GM12892 (cell line): ENCODE measurements at regions not wholly inside any gene's neighbourhood (a gene's known extent, or its start where the extent isn't known, plus 50 kb on each side); places are given as distances from the start of the nearest gene placed in this dataset.

Source experiments
- DNase-seq: peaks from one replicate; pipeline ENCODE4 v3.0.0; 2011; ENCODE audit not compliant: insufficient read length
- FAIRE-seq: peaks from 2 replicates; lab custom pipeline; 2011; peaks lifted over from hg19 to GRCh38; lab: Jason Lieb, UNC
- POLR2A ChIP-seq: IDR thresholded peaks from 2 replicates; pipeline ENCODE4 v1.6.1; 2011; ENCODE audit warnings: low read depth, low read length, control low read depth
- POLR2AphosphoS5 ChIP-seq: IDR thresholded peaks from 2 replicates; pipeline ENCODE4 v1.6.1; 2011; ENCODE audit warnings: low read depth, low read length, control low read depth
- TAF1 ChIP-seq: IDR thresholded peaks from 2 replicates; pipeline ENCODE4 v1.6.1; 2011; ENCODE audit warnings: low read depth, mild to moderate bottlenecking, control low read depth, low read length, borderline replicate concordance

DNA sequence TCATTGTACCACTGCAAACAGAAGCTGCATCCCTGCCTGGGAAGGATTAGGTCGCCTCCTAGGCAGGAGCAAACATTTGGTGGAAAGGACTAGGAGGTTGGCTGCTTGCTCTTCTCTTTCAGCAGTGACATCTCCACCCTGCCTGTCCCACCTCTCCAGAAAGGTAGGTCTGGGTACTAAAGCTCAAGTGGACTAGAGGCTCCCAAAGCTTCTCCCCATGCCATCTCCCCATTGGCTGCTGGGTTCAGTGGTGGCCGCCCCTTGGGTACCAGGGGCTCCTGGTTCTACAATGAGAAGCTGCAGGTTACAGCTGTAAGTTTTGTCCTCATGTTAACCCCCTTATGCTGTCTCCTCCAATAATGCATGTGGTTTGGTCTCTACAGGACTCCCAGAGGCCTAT is 180.7 kb upstream of the MKI67 start:
- TF ChIP-seq POLR2AphosphoS5 (no peak), POLR2A (no peak), TAF1 (no peak)
- DNase-seq (no peak), FAIRE-seq (no peak)

DNA sequence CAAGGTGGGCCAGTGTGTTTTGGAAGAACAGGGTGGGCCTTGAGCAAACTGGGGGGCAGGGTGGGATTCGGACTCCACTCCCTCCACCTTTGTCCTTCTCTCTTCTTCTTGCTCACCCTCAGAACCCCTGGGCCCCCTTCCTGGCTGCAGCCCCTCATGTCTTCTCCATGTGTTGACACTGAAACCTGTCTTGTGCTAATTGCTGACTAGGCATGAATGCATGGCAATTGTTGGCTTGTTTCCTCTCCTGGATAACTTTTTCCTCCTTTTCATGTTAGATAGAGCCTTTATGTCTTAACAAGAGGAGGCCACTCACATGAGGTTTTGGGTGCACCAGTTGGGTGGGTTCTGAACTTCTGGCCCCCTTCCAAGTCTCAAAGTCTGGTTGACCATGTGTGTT is 181.6 kb upstream of the MKI67 start:
- no peak for FAIRE-seq
- no peak for DNase-seq
- TF ChIP-seq POLR2A (no peak), TAF1 (no peak), POLR2AphosphoS5 (no peak)

DNA sequence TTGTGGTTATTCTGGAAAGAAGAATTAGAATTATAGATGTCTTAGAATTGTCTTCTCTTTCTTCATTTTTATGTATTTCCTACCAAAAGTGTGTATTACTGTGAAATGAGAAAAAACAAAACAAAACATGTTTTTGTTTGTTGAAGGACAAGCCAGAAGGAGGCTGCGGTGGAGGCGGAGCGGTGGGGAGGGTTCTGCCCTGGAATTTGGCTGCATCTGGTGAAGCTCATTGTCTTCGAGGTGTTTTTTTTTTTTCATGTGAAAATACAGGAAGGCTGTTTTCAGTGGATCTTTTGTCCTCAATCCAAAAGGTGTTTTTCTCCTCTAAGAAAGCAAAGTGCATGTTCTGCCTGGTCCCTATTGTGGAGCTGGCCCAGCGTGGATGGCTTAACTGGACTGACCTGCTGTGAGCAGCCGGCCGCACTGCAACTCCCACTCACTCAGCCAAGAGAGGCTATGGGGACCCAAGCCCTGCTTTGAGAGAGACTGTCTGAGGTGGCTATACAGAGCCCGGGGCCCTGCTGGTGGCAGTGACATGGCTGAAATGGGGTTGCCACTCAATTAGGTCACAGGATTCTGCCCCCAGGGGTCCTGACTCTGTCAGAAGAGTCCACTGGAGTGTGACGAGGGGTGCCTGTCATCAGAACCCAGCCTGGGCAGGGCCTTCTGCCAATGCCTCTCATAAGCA is 184.9 kb upstream of the MKI67 start:
- FAIRE-seq (no peak), DNase-seq (no peak)
- no peak for TF ChIP-seq POLR2A
- TF ChIP-seq TAF1, result no peak

DNA sequence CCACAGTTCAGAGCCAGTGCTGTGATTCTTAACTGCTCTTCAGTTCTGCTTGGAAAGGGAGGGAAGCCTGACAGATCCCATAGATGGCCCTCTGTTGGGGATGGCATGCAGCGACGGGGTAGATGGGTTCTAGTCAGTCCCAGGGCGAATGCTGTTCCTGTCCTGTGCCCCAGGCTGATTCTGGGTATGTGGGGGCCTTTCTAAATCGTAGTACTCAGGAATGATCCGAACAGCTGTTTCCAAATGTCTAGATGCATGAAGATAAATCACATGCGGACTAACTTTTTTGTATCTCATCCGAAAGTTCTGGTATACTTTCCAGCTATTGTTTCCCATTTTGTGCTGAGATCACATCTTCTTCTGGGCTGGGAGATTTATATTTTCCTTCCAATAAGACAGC is 186.0 kb upstream of the MKI67 start:
- no peak for TF ChIP-seq POLR2A
- no peak for TF ChIP-seq POLR2AphosphoS5
- no peak for TF ChIP-seq TAF1
- DNase-seq (no peak), FAIRE-seq (no peak)

DNA sequence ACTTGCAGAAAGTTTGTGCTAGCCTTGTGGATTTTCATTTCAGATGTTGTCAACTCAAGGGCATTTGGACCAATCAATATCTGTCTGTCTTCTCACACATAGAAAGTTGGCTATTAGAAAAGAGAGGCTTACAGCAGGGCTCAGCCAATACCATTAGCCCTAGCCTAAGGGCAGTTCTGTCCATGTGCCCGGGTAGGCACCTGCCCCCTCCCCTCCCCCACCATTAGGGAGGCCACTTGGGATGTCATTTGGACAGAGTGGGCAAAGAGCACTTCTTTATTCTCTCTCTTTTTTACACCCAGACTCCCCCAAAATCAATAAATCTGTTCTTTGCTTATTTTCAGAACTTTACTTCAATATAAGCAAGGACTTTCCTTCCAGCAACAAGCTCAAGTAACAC is 188.5 kb upstream of the MKI67 start:
- TF ChIP-seq TAF1 (no peak), POLR2A (no peak), POLR2AphosphoS5 (no peak)

DNA sequence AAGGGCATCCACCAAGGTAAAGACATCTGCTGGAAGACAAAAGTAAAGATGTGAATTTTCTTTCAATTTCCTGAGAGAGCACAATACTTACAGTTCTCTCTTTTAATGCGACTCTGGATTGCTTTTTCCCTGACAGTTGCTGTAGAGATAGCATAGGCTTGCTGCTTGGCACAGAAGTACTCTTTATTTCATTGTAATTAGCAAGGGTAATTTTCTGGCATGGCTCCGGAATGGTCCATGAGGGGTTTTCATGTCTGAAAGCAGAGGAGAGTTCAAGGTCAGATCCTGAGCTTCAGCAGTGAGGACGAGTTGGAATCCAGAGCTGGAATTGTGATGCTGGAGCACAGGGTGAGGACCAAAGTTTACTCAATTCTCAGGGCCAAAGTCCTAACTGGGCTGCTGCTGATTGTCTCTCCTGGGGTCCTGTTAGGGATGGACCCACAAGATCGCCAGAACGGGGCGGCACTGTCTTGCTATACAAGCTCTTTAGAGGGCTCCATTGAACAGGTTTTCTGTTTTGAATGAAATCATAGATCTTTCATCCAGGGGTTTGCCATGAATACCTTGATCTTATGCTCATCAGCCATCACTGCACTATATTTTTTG is 190.0 kb upstream of the MKI67 start:
- TF ChIP-seq POLR2A (no peak), TAF1 (no peak), POLR2AphosphoS5 (no peak)
- DNase-seq (no peak), FAIRE-seq (no peak)

More for the DNA sequence above, 188.5 kb upstream of the MKI67 start:
- DNase-seq (no peak), FAIRE-seq (no peak)

DNA sequence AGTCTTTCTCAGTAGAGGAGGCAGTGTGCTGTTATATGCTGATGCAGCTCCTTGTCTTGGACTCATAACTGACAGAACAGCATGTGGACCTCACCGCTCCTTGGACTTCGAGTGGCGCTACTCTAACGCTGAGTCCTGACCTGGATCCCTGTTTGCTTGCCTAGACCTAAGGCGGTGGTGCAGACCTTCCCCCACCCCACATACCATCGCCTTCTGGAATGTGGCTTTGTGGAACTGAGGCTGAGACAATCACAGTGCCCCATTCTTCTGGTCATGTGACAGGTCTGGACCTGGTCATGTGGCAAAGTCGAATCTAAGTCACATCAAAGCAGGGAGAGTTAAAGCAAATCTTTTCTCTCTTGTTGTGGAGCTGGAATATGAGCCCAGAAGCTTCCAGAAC is 190.7 kb upstream of the MKI67 start:
- TF ChIP-seq POLR2A (no peak), POLR2AphosphoS5 (no peak), TAF1 (no peak)
- DNase-seq (no peak), FAIRE-seq (no peak)

DNA sequence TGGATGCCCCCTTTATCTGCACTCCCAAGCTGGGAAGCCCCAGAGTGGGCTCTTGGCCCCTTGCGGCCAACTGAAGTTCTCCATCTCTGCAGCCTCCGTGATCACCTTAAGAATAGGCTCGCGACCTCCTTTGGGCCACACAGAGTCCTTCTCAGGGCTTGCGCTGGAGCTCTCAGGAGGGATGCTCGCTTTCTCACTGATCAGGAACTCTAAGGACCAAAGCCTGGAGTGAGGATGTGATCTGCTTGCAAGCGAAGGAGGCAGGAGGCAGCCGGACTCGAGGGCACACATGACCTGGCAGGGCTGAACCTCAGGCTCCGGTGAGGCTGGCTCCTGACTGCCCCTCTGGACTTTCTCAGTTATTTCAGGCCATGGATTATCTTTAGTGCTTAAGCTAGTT is 192.1 kb upstream of the MKI67 start:
- DNase-seq, result no peak
- TF ChIP-seq POLR2A (no peak), TAF1 (no peak), POLR2AphosphoS5 (no peak)
- FAIRE-seq, result no peak

DNA sequence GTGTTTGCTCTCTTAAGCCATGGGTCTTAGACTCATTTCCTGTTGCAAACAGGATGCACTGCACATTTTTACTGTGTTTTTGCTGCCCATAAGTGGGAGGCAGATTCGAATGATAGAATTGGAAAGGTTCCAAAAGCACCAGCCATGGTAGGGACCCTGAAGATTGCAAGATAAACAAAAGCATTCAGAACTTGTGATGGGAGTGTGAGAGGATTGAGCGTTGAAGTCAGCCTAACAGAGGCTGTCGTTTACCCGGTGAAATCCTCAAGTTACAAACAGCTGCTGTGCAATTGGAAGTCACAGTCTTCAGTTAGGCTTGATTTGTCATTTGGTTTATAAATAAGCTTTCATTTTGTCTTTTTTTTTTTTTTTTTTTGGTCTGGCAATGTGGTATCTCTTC is 192.7 kb upstream of the MKI67 start:
- no peak for FAIRE-seq
- TF ChIP-seq POLR2AphosphoS5, result no peak
- DNase-seq, result no peak

DNA sequence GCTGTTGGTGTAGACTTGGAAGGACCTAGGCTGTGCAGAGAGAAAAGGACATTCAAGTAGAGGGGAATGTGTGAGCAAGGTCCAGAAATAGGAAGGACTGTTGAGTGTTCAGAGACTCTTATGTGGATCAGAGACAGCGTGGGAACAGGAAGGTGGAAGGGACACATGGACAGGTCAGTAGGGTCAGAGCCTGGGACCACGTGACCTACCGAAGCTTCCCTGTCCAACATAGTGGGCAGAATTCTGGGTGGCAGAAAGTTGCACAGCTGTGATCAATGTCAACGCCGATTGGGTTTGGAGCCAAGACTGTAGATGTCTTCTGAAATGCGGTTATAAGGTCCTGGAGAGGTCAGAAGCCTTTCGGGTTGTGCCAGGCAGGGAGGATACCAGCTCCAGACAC is 195.9 kb upstream of the MKI67 start:
- DNase-seq (no peak), FAIRE-seq (no peak)
- TF ChIP-seq TAF1, result no peak
- TF ChIP-seq POLR2A, result no peak
- TF ChIP-seq POLR2AphosphoS5, result no peak

DNA sequence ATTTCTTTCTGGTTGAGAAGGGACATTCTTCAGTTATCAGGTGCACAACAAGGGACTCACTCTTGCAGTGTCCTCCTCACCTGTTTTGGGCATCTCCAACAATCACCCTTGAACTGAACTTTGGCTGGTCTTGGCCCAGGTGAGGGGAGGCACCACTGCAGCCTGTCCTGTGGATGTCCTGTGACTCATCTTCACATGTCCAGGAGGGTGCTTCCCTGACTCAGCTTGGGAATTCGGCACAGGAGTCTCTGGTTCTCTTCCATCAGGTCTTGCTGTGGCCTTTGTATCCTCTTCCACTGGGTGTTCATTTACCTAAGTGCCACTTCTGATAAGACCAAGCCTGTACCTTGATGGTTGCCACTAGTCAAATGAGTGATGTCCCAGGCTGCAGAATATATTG is 196.7 kb upstream of the MKI67 start:
- FAIRE-seq, result no peak
- no peak for DNase-seq
- TF ChIP-seq POLR2AphosphoS5 (no peak), TAF1 (no peak), POLR2A (no peak)

DNA sequence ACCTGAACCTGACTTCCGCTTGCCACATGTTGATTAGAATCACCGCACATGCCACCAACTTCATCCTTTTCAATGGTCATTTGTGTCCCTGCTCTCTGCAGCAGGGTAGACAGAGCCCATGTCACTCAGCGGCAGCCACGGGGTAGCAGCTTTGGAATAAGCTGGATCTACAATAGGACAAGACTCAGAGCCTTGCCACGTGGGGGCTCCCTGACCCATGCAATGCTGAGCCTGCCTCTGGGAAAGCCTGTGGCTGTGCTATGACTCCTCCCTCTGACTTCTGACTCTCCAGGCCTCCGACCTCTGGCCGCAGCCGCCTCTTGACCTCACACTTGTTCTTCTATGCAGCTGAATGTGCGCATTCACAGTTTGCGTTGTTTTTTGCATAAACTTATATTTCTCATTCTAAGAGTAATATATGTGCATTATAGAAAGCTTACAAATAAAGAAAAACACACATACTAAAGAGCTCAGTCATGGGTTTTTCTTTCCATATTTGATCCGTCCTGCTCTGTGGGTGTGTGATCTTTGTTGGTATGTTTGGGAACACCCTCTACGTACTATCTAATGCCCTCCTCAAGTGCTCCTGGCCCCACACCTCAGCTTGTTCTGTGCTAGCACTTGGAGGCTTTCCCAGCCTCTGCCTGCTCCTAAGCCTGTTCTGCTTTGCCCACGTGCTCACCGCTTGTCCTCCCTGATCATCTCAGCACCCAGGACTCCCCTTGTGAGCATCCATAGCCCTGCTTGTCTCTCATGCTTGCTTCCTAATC is 198.0 kb upstream of the MKI67 start:
- TF ChIP-seq POLR2A, result no peak
- TF ChIP-seq POLR2AphosphoS5, result no peak
- no peak for TF ChIP-seq TAF1
- no peak for FAIRE-seq
- no peak for DNase-seq
